ENCODE measurements at regions not wholly inside any gene's neighbourhood (a gene's known extent, or its start where the extent isn't known, plus 50 kb on each side); places are given as distances from the start of the nearest gene placed in this dataset.

GRCh38 chr5:58346041-58346440 is 113.8 kb downstream of the PLK2 start (continued):
- TF ChIP-seq FOXM1 (IDR thresholded peaks at IDR 0.05; ENCODE audit: low read depth) = no peak
- TF ChIP-seq, protein P1, sequence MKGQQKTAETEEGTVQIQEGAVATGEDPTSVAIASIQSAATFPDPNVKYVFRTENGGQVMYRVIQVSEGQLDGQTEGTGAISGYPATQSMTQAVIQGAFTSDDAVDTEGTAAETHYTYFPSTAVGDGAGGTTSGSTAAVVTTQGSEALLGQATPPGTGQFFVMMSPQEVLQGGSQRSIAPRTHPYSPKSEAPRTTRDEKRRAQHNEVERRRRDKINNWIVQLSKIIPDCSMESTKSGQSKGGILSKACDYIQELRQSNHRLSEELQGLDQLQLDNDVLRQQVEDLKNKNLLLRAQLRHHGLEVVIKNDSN (IDR thresholded peaks at IDR 0.05; ENCODE audit: borderline replicate concordance, low read depth) = no peak

DNA sequence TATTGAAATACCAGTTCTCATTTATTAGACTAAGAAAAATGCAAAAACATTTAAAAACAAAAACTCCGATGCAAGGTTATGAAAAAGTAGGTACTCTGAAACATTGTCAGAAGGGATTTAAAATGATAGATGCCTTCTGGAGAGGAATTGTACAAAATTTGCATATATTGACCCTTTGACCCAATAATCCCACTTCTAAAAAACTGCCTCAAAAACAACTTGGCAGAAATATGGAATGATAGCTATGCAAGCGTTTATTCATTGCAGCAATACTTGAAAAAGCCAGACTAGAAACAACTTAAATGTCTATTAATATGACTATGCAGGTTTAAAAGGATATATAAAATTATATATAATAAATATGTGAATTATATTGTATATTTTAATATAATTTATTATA is 118.4 kb downstream of the PLK2 start:
- ChIA-PET CTCF (no interaction called here), POLR2A (no interaction called here)
- no peaks in the 10 kb centered on the region for H3K9me3 ChIP-seq
- no peaks in the 10 kb centered on the region for H3K4me1 ChIP-seq (ENCODE audit: control insufficient read depth in 1 of 2, insufficient read depth in 2 of 2, low read depth in 1 of 2, low read length in 1 of 2)
- H3K9ac ChIP-seq = no peak overlapping the region
- no peaks in the 10 kb centered on the region for H3F3A ChIP-seq (replicated peaks; ENCODE audit: insufficient read depth)
- no peak overlapping the region for H3K4me3 ChIP-seq (ENCODE audit: low read depth in 2 of 2, low read length in 1 of 2)
- DNase-seq = no peak
- no peak overlapping the region for H3K27ac ChIP-seq (ENCODE audit: low read depth in 2 of 2, low read length in 1 of 2)
- 89% methylated on average over 2 of the region's 2 CpGs for WGBS (ENCODE audit: low lambda C conversion rate)
- no peak overlapping the region for H3K4me2 ChIP-seq
- H2AFZ ChIP-seq (ENCODE audit: low read depth) = no peak overlapping the region
- H3K79me2 ChIP-seq (ENCODE audit: insufficient read depth) = no peaks in the 10 kb centered on the region
- H3K27me3 ChIP-seq (ENCODE audit: insufficient read depth) = no peaks in the 10 kb centered on the region
- TF ChIP-seq FOXJ3 (CRISPR knock-in tag; IDR thresholded peaks at IDR 0.05) (no peak), EZH2phosphoT487 (IDR thresholded peaks at IDR 0.05; ENCODE audit: borderline replicate concordance, low read depth) (no peak), NRF1 (IDR thresholded peaks at IDR 0.05; ENCODE audit: low read depth, low read length) (no peak), TCF12 (IDR thresholded peaks at IDR 0.05) (no peak), SMC3 (IDR thresholded peaks at IDR 0.05; ENCODE audit: low read depth, low read length) (no peak), RAD21 (IDR thresholded peaks at IDR 0.05; ENCODE audit: low read length) (no peak), CHD2 (IDR thresholded peaks at IDR 0.05; ENCODE audit: low read length, partially characterized antibody) (no peak), RXRA (IDR thresholded peaks at IDR 0.05; ENCODE audit: borderline replicate concordance, low read depth) (no peak), JUND (IDR thresholded peaks at IDR 0.05) (no peak), TAF1 (IDR thresholded peaks at IDR 0.05; ENCODE audit: borderline replicate concordance, low read depth, low read length) (no peak), ELF1 (IDR thresholded peaks at IDR 0.05) (no peak), CTCF (IDR thresholded peaks at IDR 0.05) (no peak), MAX (IDR thresholded peaks at IDR 0.05; ENCODE audit: low read depth) (no peak), RCOR1 (IDR thresholded peaks at IDR 0.05; ENCODE audit: low read length) (no peak), GABPA (IDR thresholded peaks at IDR 0.05; ENCODE audit: low read depth) (no peak), FOSL2 (IDR thresholded peaks at IDR 0.05; ENCODE audit: borderline replicate concordance, low read depth) (no peak)
- TF ChIP-seq, protein P2, sequence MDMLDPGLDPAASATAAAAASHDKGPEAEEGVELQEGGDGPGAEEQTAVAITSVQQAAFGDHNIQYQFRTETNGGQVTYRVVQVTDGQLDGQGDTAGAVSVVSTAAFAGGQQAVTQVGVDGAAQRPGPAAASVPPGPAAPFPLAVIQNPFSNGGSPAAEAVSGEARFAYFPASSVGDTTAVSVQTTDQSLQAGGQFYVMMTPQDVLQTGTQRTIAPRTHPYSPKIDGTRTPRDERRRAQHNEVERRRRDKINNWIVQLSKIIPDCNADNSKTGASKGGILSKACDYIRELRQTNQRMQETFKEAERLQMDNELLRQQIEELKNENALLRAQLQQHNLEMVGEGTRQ (IDR thresholded peaks at IDR 0.05; ENCODE audit: borderline replicate concordance, low read depth, low read length) = no peak
- TF ChIP-seq, protein P3, sequence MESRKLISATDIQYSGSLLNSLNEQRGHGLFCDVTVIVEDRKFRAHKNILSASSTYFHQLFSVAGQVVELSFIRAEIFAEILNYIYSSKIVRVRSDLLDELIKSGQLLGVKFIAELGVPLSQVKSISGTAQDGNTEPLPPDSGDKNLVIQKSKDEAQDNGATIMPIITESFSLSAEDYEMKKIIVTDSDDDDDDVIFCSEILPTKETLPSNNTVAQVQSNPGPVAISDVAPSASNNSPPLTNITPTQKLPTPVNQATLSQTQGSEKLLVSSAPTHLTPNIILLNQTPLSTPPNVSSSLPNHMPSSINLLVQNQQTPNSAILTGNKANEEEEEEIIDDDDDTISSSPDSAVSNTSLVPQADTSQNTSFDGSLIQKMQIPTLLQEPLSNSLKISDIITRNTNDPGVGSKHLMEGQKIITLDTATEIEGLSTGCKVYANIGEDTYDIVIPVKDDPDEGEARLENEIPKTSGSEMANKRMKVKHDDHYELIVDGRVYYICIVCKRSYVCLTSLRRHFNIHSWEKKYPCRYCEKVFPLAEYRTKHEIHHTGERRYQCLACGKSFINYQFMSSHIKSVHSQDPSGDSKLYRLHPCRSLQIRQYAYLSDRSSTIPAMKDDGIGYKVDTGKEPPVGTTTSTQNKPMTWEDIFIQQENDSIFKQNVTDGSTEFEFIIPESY (IDR thresholded peaks at IDR 0.05; ENCODE audit: borderline replicate concordance, low read depth) = no peak
- TF ChIP-seq, protein P1 (IDR thresholded peaks at IDR 0.05; ENCODE audit: borderline replicate concordance, low read depth) = no peak
- no peaks in the 10 kb centered on the region for H4K20me1 ChIP-seq (ENCODE audit: insufficient read depth)
- H3K36me3 ChIP-seq (replicated peaks in 1 of 2; ENCODE audit: control insufficient read depth in 1 of 2, insufficient read depth in 2 of 2, low read length in 1 of 2) = no peaks in the 10 kb centered on the region
- H3K9me2 ChIP-seq = no peaks in the 10 kb centered on the region
